Urinary bladder (tissue), 3 donors: ENCODE measurements at regions not wholly inside any gene's neighbourhood (a gene's known extent, or its start where the extent isn't known, plus 50 kb on each side); places are given as distances from the start of the nearest gene placed in this dataset.

ENCODE experiments used
- DNase-seq: peaks from one replicate; pipeline ENCODE4 v3.0.0-alpha.2; 2015; ENCODE audit errors: extremely low spot score
- H3K27ac ChIP-seq: one replicate; pipeline ENCODE4 v1.5.1; 2013; ENCODE audit warnings: low read depth, mild to moderate bottlenecking, moderate library complexity
- H3K36me3 ChIP-seq: one replicate; pipeline ENCODE4 v1.6.1; 2013; ENCODE audit warnings: mild to moderate bottlenecking, moderate library complexity; ENCODE audit not compliant: insufficient read depth
- H3K4me1 ChIP-seq: one replicate; pipeline ENCODE4 v1.6.1; 2013; ENCODE audit warnings: mild to moderate bottlenecking, moderate library complexity; ENCODE audit not compliant: insufficient read depth
- H3K4me3 ChIP-seq: one replicate; pipeline ENCODE4 v1.5.1; 2013; ENCODE audit warnings: low read depth, low read length
- WGBS: extraction: QIAGEN DNeasy Blood & Tissue Kit; methylation state at CpG from one replicate; pipeline ENCODE4 v1.1.7; 2013; 5-methylcytosine and 5-hydroxymethylcytosine counted together
- donor health status: healthy with polysubstance abuse.
- donor health status: healthy.

DNA sequence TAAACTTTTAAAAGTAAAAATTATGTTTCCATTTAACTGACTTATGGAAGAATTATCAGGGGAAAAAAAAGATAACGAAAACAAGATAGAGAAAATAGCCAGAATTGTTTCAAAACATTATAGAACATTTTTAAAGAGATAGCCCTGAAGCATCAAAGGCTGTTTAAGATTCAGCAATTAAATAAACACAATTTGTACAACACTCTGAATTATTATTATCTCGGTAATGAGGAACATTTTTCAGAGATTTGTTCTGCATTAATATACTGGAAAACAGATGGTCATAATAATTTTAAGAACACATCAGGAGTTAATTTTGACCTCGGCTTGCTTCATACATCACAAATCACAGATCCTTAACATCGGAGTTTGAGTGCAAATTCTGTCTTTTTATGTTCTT lies 643.8 kb downstream of the SORCS1 start:
- 58% methylated on average over 4 of the region's 4 CpGs for WGBS
- DNase-seq: no peak
- Histone ChIP-seq H3K4me3 (no peak overlapping the region), H3K27ac (no peak overlapping the region), H3K36me3 (no peaks in the 10 kb centered on the region), H3K4me1 (no peaks in the 10 kb centered on the region)

DNA sequence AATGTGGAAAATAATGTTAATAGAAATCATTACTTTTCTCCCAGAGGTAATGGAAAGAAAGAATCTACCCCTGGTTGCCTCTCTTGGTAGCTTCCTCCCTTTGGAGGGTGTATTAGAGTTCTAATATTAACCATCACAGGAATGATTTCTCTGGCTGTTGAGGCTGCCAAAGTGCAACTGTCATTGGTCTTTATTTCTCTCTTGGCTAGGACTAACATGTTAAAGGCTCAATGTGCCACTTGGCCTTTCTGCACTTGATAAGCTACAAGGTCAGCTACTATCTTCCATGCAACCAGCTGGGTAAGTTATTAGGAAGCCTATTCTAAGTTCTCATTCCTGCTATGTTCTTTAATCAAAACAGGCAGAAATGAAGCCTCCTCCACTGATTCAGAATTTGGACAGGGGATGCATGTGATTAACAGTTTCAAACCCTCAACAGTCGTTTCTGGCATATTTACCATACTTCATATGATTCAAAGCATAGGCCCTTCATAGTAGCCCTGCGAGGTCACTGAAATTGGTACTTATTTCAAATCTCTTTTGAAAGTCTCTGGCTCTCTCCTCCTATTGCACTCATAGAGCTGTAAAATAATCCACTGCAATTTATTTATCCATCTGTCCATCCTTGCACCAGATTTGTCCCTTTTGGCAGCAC lies 645.0 kb downstream of the SORCS1 start:
- WGBS: 67% methylated on average over 2 of the region's 2 CpGs
- no peak overlapping the region for H3K27ac ChIP-seq
- H3K4me1 ChIP-seq: no peaks in the 10 kb centered on the region
- DNase-seq: no peak
- no peaks in the 10 kb centered on the region for H3K36me3 ChIP-seq
- H3K4me3 ChIP-seq: no peak overlapping the region

DNA sequence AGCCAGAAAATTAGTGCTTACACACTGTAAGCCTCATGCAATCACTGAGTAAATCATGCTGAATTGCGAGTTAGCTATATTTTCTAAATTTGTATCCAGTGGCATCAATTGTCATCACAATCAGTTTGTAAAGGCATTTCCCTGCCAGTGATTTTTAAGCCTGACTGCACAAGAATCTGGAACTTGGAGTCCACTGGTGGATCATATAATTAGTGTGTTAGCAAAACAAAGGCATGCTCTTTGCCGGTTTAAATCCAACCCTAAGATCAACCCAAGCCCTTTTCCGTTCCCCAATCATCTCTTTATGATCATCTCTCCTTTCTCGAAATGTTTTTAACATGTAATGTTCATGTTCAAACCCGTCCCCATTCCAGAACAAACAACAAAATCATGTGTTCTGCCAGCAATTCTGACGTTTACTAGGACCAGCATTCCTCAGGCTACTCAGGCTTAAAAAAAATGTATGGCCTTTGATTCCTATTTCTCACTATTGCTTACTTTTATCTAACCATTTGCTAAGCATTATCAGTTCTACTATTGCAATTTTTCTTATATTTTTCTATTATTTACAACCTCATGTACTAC lies 649.2 kb downstream of the SORCS1 start:
- Histone ChIP-seq H3K4me1 (no peaks in the 10 kb centered on the region), H3K36me3 (no peaks in the 10 kb centered on the region), H3K4me3 (no peak overlapping the region), H3K27ac (no peak overlapping the region)
- no peak for DNase-seq
- WGBS: 48% methylated on average over 6 of the region's 6 CpGs

DNA sequence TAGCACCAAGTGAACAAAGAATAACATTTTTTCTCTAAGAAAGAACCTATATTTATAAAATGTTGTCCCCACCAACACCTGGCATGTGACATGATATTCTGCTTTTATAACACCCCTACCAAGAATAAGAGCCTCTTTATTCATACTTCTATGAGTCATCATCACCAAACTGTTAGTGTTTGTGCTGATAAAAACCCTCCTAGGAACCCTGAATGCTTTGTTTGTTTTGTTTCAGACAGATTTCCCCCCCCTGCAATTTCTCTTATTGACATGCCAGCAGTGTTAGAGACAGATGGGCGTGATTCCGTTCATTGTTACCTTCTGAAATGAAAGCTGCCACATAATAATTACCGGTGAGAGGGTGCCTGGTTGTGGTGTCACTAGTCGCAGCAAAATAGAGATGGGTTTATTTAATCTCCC lies 651.1 kb downstream of the SORCS1 start:
- Histone ChIP-seq H3K4me1 (no peaks in the 10 kb centered on the region), H3K36me3 (no peaks in the 10 kb centered on the region), H3K4me3 (no peak overlapping the region), H3K27ac (no peak overlapping the region)
- WGBS: 68% methylated on average over 4 of the region's 4 CpGs
- DNase-seq: no peak

DNA sequence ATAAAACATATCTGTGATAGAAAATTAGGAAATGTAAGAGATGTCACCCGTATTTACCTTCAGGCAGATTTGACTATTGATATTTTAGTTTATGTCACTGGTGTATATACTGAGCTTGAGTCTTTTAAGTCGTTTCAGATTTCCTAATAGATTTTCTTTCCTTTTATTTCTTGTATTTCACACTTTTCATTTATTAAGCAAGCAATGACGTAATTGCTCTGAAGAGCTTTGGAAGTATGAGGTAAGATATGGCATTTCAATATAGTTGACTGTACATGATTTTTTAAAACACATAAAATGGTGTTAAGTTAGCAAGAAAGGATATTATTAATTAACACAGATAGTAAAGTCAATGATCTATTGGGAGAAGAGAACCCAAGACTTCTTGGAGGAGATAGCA lies 652.6 kb downstream of the SORCS1 start:
- DNase-seq: no peak
- Histone ChIP-seq H3K27ac (no peak overlapping the region), H3K4me3 (no peak overlapping the region), H3K36me3 (no peaks in the 10 kb centered on the region), H3K4me1 (no peaks in the 10 kb centered on the region)
- WGBS: 75% methylated on average over 3 of the region's 3 CpGs

DNA sequence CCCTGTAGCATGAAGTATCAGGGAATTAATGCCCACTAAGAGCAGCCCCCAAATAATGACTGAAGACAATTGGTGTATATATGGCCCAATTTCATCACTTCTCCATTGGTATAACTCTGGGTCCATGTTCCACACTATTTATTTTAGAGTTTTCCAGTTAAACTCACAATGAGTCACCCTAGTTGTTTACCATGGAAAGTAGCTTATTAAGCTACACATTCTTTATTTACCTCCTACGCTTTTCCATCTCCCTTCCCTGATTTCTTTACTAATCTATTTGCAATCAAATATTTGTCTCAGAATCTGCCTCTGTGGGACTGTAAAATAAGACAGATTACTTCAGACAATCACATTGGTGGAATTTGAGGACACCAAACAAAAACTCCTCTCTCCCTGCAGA lies 655.6 kb downstream of the SORCS1 start:
- WGBS: 69% methylated on average over 1 of the region's 1 CpG
- no peak for DNase-seq
- no peaks in the 10 kb centered on the region for H3K36me3 ChIP-seq
- H3K27ac ChIP-seq: no peak overlapping the region
- H3K4me3 ChIP-seq: no peak overlapping the region
- no peaks in the 10 kb centered on the region for H3K4me1 ChIP-seq

DNA sequence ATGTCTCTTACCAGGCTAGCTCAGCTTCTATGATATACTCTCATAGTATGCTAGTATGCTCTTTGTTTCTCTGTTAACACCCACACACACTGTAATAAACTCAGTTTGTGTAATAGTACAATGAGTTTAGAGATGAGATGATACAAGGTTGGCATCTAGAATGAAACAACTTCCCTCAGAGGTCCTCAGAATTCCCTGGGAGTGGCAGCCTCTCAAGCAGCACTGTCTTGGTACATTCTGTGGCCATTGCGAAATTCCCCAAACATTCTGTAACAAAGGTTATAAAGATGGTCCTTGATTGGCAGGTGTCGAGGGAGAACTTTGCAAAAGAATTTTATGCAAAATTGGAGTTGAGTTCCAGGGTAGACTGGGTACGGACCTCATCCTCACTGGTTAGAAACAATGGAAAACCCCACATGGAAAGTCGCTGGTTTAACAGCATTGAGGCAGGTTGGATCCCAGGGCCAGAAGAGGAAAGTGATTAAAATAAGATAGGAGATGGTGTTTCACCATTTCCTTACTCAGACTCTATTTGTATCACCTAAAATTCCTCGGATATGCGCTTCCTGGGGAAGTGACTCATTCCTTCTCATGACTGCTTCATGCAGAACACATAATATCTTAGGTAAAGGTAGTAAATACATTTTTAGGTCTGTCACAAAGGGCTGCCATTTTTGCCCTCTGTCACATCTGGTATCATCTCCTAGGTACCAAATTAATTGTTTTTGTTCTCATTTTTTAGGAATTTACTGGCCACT lies 657.8 kb downstream of the SORCS1 start:
- no peak overlapping the region for H3K27ac ChIP-seq
- H3K4me1 ChIP-seq: no peaks in the 10 kb centered on the region
- 85% methylated on average over 6 of the region's 6 CpGs for WGBS
- no peak overlapping the region for H3K4me3 ChIP-seq
- H3K36me3 ChIP-seq: no peaks in the 10 kb centered on the region
- DNase-seq: no peak

DNA sequence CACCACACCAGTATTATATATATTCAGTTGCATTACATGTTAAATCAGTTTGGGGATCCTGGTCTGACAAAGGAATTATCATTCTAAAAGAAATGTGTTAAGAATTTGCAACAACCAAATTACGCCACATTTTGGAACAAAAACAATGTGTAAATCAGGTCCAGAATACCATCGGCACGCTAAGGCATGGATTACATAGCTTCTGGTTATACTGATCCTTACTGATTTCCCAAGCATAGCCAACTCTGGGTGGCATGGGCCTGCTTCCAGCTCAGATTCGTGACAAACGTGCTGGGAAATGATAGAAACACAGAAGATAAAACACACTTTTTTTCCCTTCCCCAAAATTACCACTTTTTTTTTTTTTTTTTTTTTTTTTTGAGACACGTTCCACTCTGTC lies 660.0 kb downstream of the SORCS1 start:
- H3K27ac ChIP-seq: no peak overlapping the region
- no peaks in the 10 kb centered on the region for H3K36me3 ChIP-seq
- no peak for DNase-seq
- WGBS: 84% methylated on average over 6 of the region's 6 CpGs
- H3K4me1 ChIP-seq: no peaks in the 10 kb centered on the region
- H3K4me3 ChIP-seq: no peak overlapping the region

DNA sequence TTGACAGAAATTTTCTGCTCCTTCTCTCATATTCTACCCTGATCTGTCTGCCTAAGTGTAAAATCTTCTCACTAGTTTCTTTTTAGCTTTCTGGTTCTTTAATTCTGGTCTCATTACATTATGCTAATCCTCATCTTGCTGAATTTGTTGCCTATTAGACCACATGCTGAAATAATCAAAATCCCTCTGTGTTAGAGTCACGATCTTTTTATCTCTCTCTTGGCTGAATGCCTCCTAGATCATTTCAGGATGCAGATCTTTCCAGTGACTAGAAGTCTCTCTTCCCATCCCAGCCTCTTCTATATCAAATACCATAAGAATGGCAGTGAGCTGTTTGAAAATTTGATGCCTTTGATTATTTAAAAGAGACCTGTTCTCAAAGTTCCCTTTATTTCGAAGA lies 661.9 kb downstream of the SORCS1 start:
- Histone ChIP-seq H3K36me3 (no peaks in the 10 kb centered on the region), H3K4me1 (no peaks in the 10 kb centered on the region), H3K27ac (no peak overlapping the region), H3K4me3 (no peak overlapping the region)
- DNase-seq: no peak
- 46% methylated on average over 2 of the region's 2 CpGs for WGBS

DNA sequence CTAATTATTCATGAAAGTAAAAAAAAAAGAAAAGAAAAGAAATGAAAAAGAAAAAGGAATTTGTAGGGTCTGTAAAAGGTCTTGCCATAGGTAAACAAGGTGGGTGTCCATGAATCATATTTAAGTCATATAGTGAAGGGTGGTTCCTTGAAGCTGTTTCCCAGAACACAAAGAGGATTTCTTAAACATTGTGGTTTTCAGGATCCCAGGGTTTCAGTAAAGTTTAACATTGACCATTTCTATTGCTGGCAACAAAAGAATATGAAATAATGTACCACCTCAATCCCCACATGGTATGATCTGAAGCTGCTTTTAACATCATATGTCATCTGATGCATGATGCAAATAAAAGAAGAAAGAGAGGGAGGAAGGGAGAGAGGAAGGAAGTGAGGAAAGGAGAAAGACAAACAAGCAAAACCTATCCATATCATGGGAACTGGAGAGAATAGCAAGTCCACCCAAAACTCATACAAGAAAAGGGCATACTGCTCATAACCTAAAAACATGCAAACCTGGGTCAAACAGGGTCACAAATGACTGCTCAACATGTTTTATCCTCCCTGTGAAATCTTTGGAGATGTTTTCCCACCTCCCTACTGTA lies 663.5 kb downstream of the SORCS1 start:
- H3K36me3 ChIP-seq: no peaks in the 10 kb centered on the region
- H3K4me1 ChIP-seq: no peaks in the 10 kb centered on the region
- H3K27ac ChIP-seq: no peak overlapping the region
- no peak overlapping the region for H3K4me3 ChIP-seq
- no peak for DNase-seq

DNA sequence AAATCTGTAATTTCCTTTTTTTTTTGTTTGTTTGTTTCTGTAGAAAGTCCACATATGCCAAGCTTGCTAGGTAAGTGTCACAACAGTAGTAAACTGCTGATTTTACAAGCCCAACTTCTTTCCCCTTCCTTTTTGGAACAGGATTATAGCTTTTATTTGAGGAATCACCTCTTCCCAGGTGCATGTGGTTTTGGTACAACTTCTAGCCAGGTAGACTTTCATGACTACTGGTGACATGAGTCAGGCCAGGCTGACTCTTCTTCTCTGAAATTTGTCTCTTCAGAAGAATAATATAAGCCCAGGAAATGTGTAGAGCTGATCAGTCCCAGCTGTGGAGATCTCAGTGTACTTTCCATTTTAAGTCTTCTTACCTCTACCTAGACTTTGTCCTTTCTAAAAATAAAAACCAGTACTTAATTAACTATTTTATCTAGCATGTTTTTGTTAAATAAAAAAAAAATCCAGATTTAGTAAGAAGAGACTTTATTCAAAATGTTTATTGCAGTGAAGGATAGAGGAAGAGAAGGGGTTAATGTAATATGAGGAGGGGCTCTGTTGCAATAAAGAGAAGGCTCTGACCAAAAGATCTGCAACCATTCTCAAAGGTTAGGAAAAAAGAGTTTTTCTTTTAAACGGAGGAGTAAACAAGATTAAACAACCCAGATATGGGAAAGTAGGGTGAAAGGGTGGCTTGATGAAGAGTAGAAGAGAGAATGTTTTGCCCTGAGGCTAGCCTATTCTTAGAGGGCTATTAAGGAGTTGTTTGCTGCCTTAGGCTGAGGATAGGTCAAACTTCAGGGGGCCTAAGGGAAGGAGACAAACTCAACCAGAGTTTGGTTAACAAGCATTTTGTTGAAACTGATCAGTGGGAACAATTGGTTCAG lies 664.2 kb downstream of the SORCS1 start:
- 12% methylated on average over 1 of the region's 1 CpG for WGBS
- Histone ChIP-seq H3K4me3 (no peak overlapping the region), H3K27ac (no peak overlapping the region), H3K4me1 (no peaks in the 10 kb centered on the region), H3K36me3 (no peaks in the 10 kb centered on the region)
- DNase-seq: no peak

DNA sequence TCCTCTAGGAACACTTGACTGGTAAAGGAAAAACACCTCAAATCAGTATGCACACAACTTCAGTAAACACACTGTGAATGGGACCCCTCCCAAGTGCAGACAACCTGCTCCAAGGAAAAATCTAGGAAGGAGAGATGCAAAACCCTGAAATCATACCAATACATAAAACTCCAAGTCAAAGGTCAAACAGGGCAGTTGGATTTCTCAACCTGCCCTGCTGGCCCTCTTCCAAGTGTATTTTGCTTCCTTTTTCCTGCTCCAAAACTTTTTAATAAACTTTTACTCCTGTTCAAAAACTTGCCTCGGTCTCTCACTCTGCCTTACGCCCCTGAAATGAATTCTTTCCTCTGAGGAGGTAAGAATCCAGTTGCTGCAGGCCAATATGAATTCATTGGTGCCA lies 665.1 kb downstream of the SORCS1 start:
- WGBS: 90% methylated on average over 2 of the region's 2 CpGs

DNA sequence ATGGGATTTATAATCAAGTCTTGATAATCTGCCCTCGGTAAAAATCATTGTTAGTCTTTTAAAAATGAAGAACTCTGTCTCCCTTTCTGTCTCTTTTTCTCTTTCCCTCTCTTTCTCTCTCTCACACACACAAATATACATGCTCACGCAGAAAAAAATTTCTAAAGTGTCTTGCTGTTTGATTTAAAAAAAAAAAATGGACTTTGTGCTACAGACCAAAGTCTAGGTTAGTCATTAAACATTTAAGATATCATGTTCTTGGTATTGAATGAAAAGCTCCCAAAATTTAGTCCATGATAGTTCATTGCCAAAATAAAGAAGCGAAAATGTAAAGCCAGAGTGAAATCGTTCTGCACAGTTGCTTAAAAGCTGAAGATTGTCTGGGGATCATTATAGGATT lies 665.8 kb downstream of the SORCS1 start:
- Histone ChIP-seq H3K4me3 (no peak overlapping the region), H3K4me1 (no peaks in the 10 kb centered on the region), H3K36me3 (no peaks in the 10 kb centered on the region), H3K27ac (no peak overlapping the region)
- WGBS: 62% methylated on average over 4 of the region's 4 CpGs
- DNase-seq: no peak

More for the DNA sequence above, 665.1 kb downstream of the SORCS1 start:
- Histone ChIP-seq H3K4me1 (no peaks in the 10 kb centered on the region), H3K27ac (no peak overlapping the region), H3K4me3 (no peak overlapping the region), H3K36me3 (no peaks in the 10 kb centered on the region)
- no peak for DNase-seq
